ENCODE measurements at regions not wholly inside any gene's neighbourhood (a gene's known extent, or its start where the extent isn't known, plus 50 kb on each side); places are given as distances from the start of the nearest gene placed in this dataset.

GRCh38 chr5:159713254-159713653 lies 203.0 kb upstream of the ADRA1B start:
- no peak for TF ChIP-seq CTCF (IDR thresholded peaks at IDR 0.05; ENCODE audit: poor library complexity, severe bottlenecking)

GRCh38 chr5:159713773-159714172 lies 202.5 kb upstream of the ADRA1B start:
- TF ChIP-seq CTCF (IDR thresholded peaks at IDR 0.05; ENCODE audit: poor library complexity, severe bottlenecking) = no peak
- H3K27me3 ChIP-seq (ENCODE audit: insufficient read depth, poor library complexity, severe bottlenecking) = peaks cover 4% of the 10 kb centered on the region
- H3K9me3 ChIP-seq (ENCODE audit: severe bottlenecking) = no peaks in the 10 kb centered on the region
- no peaks in the 10 kb centered on the region for H3K4me1 ChIP-seq (ENCODE audit: insufficient read depth, poor library complexity, severe bottlenecking)
- DNase-seq (ENCODE audit: low spot score) = no peak
- no peak overlapping the region for H3K27ac ChIP-seq (ENCODE audit: poor library complexity, severe bottlenecking)
- no peak overlapping the region for H3K4me3 ChIP-seq (ENCODE audit: severe bottlenecking)
- no peak for ATAC-seq (ENCODE audit: low read depth)
- H3K36me3 ChIP-seq (ENCODE audit: low read depth) = no peaks in the 10 kb centered on the region

More at GRCh38 chr5:159713254-159713653, 203.0 kb upstream of the ADRA1B start:
- Histone ChIP-seq H3K4me1 (ENCODE audit: insufficient read depth, poor library complexity, severe bottlenecking) (no peaks in the 10 kb centered on the region), H3K4me3 (ENCODE audit: severe bottlenecking) (no peak overlapping the region), H3K36me3 (ENCODE audit: low read depth) (no peaks in the 10 kb centered on the region), H3K27me3 (ENCODE audit: insufficient read depth, poor library complexity, severe bottlenecking) (peaks cover 4% of the 10 kb centered on the region), H3K27ac (ENCODE audit: poor library complexity, severe bottlenecking) (no peak overlapping the region), H3K9me3 (ENCODE audit: severe bottlenecking) (no peaks in the 10 kb centered on the region)
- ATAC-seq (ENCODE audit: low read depth) (no peak), DNase-seq (ENCODE audit: low spot score) (no peak)

GRCh38 chr5:159725475-159725874 lies 190.8 kb upstream of the ADRA1B start:
- Histone ChIP-seq H3K27ac (ENCODE audit: poor library complexity, severe bottlenecking) (no peak overlapping the region), H3K27me3 (ENCODE audit: insufficient read depth, poor library complexity, severe bottlenecking) (no peaks in the 10 kb centered on the region), H3K36me3 (ENCODE audit: low read depth) (no peaks in the 10 kb centered on the region), H3K4me3 (ENCODE audit: severe bottlenecking) (no peak overlapping the region), H3K4me1 (ENCODE audit: insufficient read depth, poor library complexity, severe bottlenecking) (no peaks in the 10 kb centered on the region), H3K9me3 (ENCODE audit: severe bottlenecking) (no peaks in the 10 kb centered on the region)
- DNase-seq (ENCODE audit: low spot score) (no peak), ATAC-seq (ENCODE audit: low read depth) (no peak)
- no peak for TF ChIP-seq CTCF (IDR thresholded peaks at IDR 0.05; ENCODE audit: poor library complexity, severe bottlenecking)

- no peaks in the 10 kb centered on the region for H3K9me3 ChIP-seq (ENCODE audit: severe bottlenecking)
- H3K4me1 ChIP-seq (ENCODE audit: insufficient read depth, poor library complexity, severe bottlenecking) = no peaks in the 10 kb centered on the region
- ATAC-seq (ENCODE audit: low read depth) (no peak), DNase-seq (ENCODE audit: low spot score) (no peak)
- no peak overlapping the region for H3K27ac ChIP-seq (ENCODE audit: poor library complexity, severe bottlenecking)
- H3K27me3 ChIP-seq (ENCODE audit: insufficient read depth, poor library complexity, severe bottlenecking) = no peaks in the 10 kb centered on the region
- no peak for TF ChIP-seq CTCF (IDR thresholded peaks at IDR 0.05; ENCODE audit: poor library complexity, severe bottlenecking)
- H3K4me3 ChIP-seq (ENCODE audit: severe bottlenecking) = no peak overlapping the region
- no peaks in the 10 kb centered on the region for H3K36me3 ChIP-seq (ENCODE audit: low read depth)
Observed at GRCh38 chr5:159727167-159727566, 189.1 kb upstream of the ADRA1B start.

- Histone ChIP-seq H3K36me3 (ENCODE audit: low read depth) (no peaks in the 10 kb centered on the region), H3K9me3 (ENCODE audit: severe bottlenecking) (no peaks in the 10 kb centered on the region), H3K27me3 (ENCODE audit: insufficient read depth, poor library complexity, severe bottlenecking) (no peaks in the 10 kb centered on the region), H3K4me1 (ENCODE audit: insufficient read depth, poor library complexity, severe bottlenecking) (peaks cover 3% of the 10 kb centered on the region), H3K4me3 (ENCODE audit: severe bottlenecking) (no peak overlapping the region), H3K27ac (ENCODE audit: poor library complexity, severe bottlenecking) (no peak overlapping the region)
- ATAC-seq (ENCODE audit: low read depth) (no peak), DNase-seq (ENCODE audit: low spot score) (no peak)
- TF ChIP-seq CTCF (IDR thresholded peaks at IDR 0.05; ENCODE audit: poor library complexity, severe bottlenecking) = no peak
Observed at GRCh38 chr5:159730285-159730684, 186.0 kb upstream of the ADRA1B start.
